DND-41 (cell line): ENCODE measurements at regions not wholly inside any gene's neighbourhood (a gene's known extent, or its start where the extent isn't known, plus 50 kb on each side); places are given as distances from the start of the nearest gene placed in this dataset.
"Not testable (repeated sequence)": the region's sequence is repeated elsewhere in the genome, so short reads cannot be mapped to it uniquely, and the experiment has no call there.

ENCODE experiments used
- ATAC-seq: fragments of 200-7000 bp; cut with Tn5 transposase; 3 replicates; pipeline ENCODE4 v1.9.1; 2021; ENCODE audit warnings: low read depth; ENCODE audit not compliant: insufficient read depth
- DNase-seq: peaks from one replicate; pipeline ENCODE4 v3.0.0-alpha.2; 2020
- H2AFZ ChIP-seq: 2 replicates; pipeline ENCODE4 v1.6.0; 2012; ENCODE audit warnings: low read depth, low read length
- H3K27ac ChIP-seq: 2 replicates; pipeline ENCODE4 v1.5.1; 2012; ENCODE audit warnings: low read length, inconsistent platforms
- H3K27me3 ChIP-seq: fragments of 200-600 bp; sonication (generic); 2 replicates; pipeline ENCODE4 v1.6.0; 2012; ENCODE audit warnings: low read length, mild to moderate bottlenecking, inconsistent platforms; ENCODE audit not compliant: insufficient read depth, poor library complexity
- H3K36me3 ChIP-seq: 2 replicates; pipeline ENCODE4 v1.5.1; 2012; ENCODE audit warnings: low read length, inconsistent platforms; ENCODE audit not compliant: insufficient read depth
- H3K4me1 ChIP-seq: 2 replicates; pipeline ENCODE4 v1.5.1; 2012; ENCODE audit warnings: mild to moderate bottlenecking, low read length; ENCODE audit not compliant: insufficient read depth
- H3K4me2 ChIP-seq: 2 replicates; pipeline ENCODE4 v1.6.0; 2012; ENCODE audit warnings: mild to moderate bottlenecking, moderate library complexity, low read length, inconsistent platforms; ENCODE audit not compliant: insufficient read depth
- H3K4me3 ChIP-seq, 2 experiments: fragments of 200-600 bp in 1 of 2; shearing (Covaris generic) in 1 of 2; 2 replicates each; pipeline ENCODE4 v1.5.1; 2012 to 2016; ENCODE audit warnings: inconsistent platforms in 2 of 2, low read length in 2 of 2, mild to moderate bottlenecking in 2 of 2, low read depth in 1 of 2, moderate library complexity in 1 of 2
- H3K79me2 ChIP-seq: 2 replicates; pipeline ENCODE4 v1.6.0; 2012; ENCODE audit warnings: low read length, inconsistent platforms; ENCODE audit not compliant: insufficient read depth
- H3K9ac ChIP-seq: 2 replicates; pipeline ENCODE4 v1.6.0; 2012; ENCODE audit warnings: low read depth, mild to moderate bottlenecking, inconsistent platforms, low read length, moderate library complexity
- H3K9me3 ChIP-seq: 2 replicates; pipeline ENCODE4 v1.5.1; 2012; ENCODE audit warnings: low read length, moderate library complexity, mild to moderate bottlenecking, inconsistent platforms; ENCODE audit not compliant: insufficient read depth, severe bottlenecking
- H4K20me1 ChIP-seq: 2 replicates; pipeline ENCODE4 v1.6.0; 2012; ENCODE audit warnings: low read length; ENCODE audit not compliant: insufficient read depth
- EZH2 ChIP-seq: IDR thresholded peaks from 3 replicates; pipeline ENCODE4 v1.6.1; 2012; ENCODE audit warnings: borderline replicate concordance, low read depth, mild to moderate bottlenecking, moderate library complexity, low read length, inconsistent platforms; ENCODE audit not compliant: severe bottlenecking
- TF ChIP-seq, protein P1 (sequence below): IDR thresholded peaks from 2 replicates; pipeline ENCODE4 v1.5.1; 2012; ENCODE audit warnings: borderline replicate concordance, low read length, moderate library complexity, mild to moderate bottlenecking; ENCODE audit not compliant: poor library complexity, severe bottlenecking; ENCODE audit errors: extremely low read depth

DNA sequence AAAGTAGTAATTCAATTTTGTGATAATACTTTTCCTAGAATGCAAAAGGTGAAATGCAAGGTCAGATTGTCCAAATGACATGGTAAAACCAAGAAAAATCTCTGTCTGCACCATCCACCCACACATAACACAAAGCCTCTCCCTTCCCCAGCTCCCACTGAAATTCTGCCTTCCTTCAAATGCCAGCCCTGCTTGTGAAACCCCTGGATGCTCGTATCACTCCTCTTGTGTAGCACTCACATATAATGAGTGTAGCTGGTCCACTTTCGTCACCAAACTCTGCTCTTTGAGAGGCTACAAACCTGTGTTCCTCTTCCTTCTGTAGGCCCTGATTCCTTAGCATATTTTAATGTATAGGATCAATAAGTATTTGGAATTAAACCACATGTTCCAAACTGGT lies 123.6 kb upstream of the BEND6 start:
- no peaks in the 10 kb centered on the region for H3K79me2 ChIP-seq
- TF ChIP-seq, protein P1, sequence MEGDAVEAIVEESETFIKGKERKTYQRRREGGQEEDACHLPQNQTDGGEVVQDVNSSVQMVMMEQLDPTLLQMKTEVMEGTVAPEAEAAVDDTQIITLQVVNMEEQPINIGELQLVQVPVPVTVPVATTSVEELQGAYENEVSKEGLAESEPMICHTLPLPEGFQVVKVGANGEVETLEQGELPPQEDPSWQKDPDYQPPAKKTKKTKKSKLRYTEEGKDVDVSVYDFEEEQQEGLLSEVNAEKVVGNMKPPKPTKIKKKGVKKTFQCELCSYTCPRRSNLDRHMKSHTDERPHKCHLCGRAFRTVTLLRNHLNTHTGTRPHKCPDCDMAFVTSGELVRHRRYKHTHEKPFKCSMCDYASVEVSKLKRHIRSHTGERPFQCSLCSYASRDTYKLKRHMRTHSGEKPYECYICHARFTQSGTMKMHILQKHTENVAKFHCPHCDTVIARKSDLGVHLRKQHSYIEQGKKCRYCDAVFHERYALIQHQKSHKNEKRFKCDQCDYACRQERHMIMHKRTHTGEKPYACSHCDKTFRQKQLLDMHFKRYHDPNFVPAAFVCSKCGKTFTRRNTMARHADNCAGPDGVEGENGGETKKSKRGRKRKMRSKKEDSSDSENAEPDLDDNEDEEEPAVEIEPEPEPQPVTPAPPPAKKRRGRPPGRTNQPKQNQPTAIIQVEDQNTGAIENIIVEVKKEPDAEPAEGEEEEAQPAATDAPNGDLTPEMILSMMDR: no peak
- TF ChIP-seq EZH2: no peak
- no peak overlapping the region for H2AFZ ChIP-seq
- ATAC-seq (no peak), DNase-seq (no peak)
- H4K20me1 ChIP-seq: no peaks in the 10 kb centered on the region
- H3K4me1 ChIP-seq: no peaks in the 10 kb centered on the region
- H3K9me3 ChIP-seq: no peaks in the 10 kb centered on the region
- no peaks in the 10 kb centered on the region for H3K27me3 ChIP-seq
- no peaks in the 10 kb centered on the region for H3K36me3 ChIP-seq
- no peak overlapping the region for H3K4me2 ChIP-seq
- H3K27ac ChIP-seq: no peak overlapping the region
- no peak overlapping the region for H3K4me3 ChIP-seq
- H3K9ac ChIP-seq: no peak overlapping the region

DNA sequence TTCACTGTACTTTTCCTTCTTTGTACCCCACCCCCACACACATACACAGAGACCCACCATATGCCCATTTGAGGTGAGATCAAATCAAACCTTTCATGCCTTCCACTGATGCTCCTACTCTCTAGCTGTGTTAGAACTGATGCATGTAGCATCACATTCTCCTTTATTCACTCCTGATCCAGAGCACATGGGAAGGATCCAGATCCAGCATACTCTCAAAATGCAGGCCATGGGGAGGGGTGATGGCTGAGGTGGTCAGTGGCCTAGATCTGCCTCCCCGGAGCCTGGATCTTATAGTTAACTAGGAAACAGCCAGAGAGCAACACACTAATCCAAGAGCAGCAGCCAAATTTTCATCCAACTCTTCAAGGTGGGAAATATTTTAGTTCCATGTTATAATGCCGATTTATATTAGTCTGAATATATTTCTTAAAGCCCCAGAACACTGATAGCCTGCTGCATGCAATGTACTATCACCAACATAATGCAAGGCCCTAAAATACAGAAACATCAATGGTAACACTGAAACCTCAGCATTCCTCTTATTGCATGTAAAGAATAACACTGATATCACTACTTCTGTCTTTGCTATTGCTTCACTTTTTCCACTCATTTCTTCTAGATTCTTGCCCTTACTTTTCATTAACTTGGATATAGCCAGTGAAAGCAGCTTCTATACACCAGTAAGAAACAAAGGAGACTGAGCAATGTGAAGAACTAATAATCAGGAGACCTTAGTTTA lies 126.8 kb upstream of the BEND6 start:
- Histone ChIP-seq H3K9me3 (no peaks in the 10 kb centered on the region), H3K36me3 (no peaks in the 10 kb centered on the region), H3K4me3 (no peak overlapping the region), H2AFZ (no peak overlapping the region), H4K20me1 (no peaks in the 10 kb centered on the region), H3K27me3 (no peaks in the 10 kb centered on the region), H3K9ac (no peak overlapping the region), H3K4me2 (no peak overlapping the region), H3K27ac (no peak overlapping the region), H3K4me1 (no peaks in the 10 kb centered on the region), H3K79me2 (no peaks in the 10 kb centered on the region)
- TF ChIP-seq, protein P1: no peak
- TF ChIP-seq EZH2: no peak
- no peak for ATAC-seq
- DNase-seq: no peak

DNA sequence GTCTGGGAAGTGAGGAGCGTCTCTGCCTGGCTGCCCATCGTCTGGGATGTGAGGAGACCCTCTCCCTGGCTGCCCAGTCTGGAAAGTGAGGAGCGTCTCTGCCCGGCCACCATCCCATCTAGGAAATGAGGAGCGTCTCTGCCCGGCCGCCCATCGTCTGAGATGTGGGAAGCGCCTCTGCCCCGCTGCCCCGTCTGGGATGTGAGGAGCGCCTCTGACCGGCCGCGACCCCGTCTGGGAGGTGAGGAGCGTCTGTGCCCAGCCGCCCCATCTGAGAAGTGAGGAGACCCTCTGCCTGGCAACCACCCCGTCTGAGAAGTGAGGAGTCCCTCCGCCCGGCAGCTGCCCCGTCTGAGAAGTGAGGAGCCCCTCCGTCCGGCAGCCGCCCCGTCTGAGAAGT lies 130.5 kb upstream of the BEND6 start:
- not testable (repeated sequence) for H3K4me3 ChIP-seq, DNase-seq, H3K4me2 ChIP-seq, H3K4me1 ChIP-seq, H2AFZ ChIP-seq, H3K9ac ChIP-seq, H3K27ac ChIP-seq, ATAC-seq, H4K20me1 ChIP-seq, H3K36me3 ChIP-seq, H3K9me3 ChIP-seq, H3K27me3 ChIP-seq, H3K79me2 ChIP-seq

DNA sequence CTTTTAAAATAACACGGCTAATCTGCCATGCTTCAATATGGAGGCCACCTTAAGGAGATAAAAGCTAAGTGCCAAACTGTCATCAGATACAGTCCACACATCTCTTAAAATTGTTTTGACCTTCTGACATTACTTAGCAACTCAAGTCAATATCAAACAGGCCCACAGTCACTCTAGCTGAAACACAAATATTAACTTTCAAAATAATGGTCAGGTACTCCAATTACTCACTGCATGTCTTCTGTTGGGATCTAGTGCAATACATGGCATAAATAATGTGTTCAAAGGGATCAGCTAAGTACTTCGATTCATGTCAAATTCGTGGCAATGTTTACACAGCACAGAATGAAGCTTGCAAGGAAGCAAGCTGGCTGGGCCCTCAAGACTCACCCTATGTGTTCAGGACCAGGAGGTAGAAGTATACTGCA lies 133.9 kb upstream of the BEND6 start:
- Histone ChIP-seq H3K27me3 (no peaks in the 10 kb centered on the region), H4K20me1 (no peaks in the 10 kb centered on the region), H3K9me3 (no peaks in the 10 kb centered on the region), H3K27ac (no peak overlapping the region), H3K79me2 (no peaks in the 10 kb centered on the region), H3K4me1 (no peaks in the 10 kb centered on the region), H3K36me3 (no peaks in the 10 kb centered on the region), H3K4me2 (no peak overlapping the region), H3K9ac (no peak overlapping the region), H3K4me3 (no peak overlapping the region), H2AFZ (no peak overlapping the region)
- ATAC-seq (no peak), DNase-seq (no peak)
- TF ChIP-seq, protein P1: no peak
- no peak for TF ChIP-seq EZH2
